Naive thymus-derived CD4-positive, alpha-beta T cell (primary cell): ENCODE measurements at regions not wholly inside any gene's neighbourhood (a gene's known extent, or its start where the extent isn't known, plus 50 kb on each side); places are given as distances from the start of the nearest gene placed in this dataset.

Source experiments
- ATAC-seq: fragments of 150-1000 bp; cut with Tn5 transposase; 2 replicates; pipeline ENCODE4 v1.10.0; 2021; ENCODE audit warnings: mild to moderate bottlenecking, moderate library complexity
- CTCF ChIA-PET: fragments of 350-600 bp; sonication (Branson Sonifier 250); formaldehyde crosslinking; loops from one replicate; lab custom pipeline; 2021; ENCODE audit warnings: antibody characterized with exemption; lab: Charles Lee
- POLR2A ChIA-PET: fragments of 350-600 bp; sonication (Branson Sonifier 250); formaldehyde crosslinking; loops from one replicate; lab custom pipeline; 2021; ENCODE audit warnings: antibody characterized with exemption, inconsistent platforms; lab: Charles Lee
- DNase-seq, 9 donors: peaks; one replicate each; pipeline versions ENCODE4 v3.0.0 to v3.0.0-alpha.2; 2020 to 2022; ENCODE audit warnings: mixed read lengths in 1 of 9
- H3K27ac ChIP-seq: one replicate; pipeline ENCODE4 v1.7.0; 2013; ENCODE audit warnings: mild to moderate bottlenecking, low read depth, low read length, moderate library complexity
- H3K27me3 ChIP-seq, 2 donors: one replicate each; pipeline ENCODE4 v1.7.0; 2013; ENCODE audit warnings: low read length in 2 of 2, mild to moderate bottlenecking in 2 of 2, moderate library complexity in 2 of 2; ENCODE audit not compliant: control insufficient read depth in 2 of 2, insufficient read depth in 2 of 2
- H3K36me3 ChIP-seq, 3 experiments: 1 replicate in 2 of 3; 2 replicates in 1 of 3; pipeline ENCODE4 v1.7.0; 2013; ENCODE audit warnings: low read length in 3 of 3, mild to moderate bottlenecking in 3 of 3, moderate library complexity in 1 of 3; ENCODE audit not compliant: insufficient read depth in 3 of 3, control insufficient read depth in 2 of 3
- H3K4me1 ChIP-seq, 2 donors: one replicate each; pipeline ENCODE4 v1.7.0; 2013; ENCODE audit warnings: low read length in 2 of 2, mild to moderate bottlenecking in 2 of 2, moderate library complexity in 1 of 2; ENCODE audit not compliant: control insufficient read depth in 2 of 2, insufficient read depth in 2 of 2
- H3K4me3 ChIP-seq: 2 replicates; pipeline ENCODE4 v1.7.0; 2013; ENCODE audit warnings: mild to moderate bottlenecking, low read length
- H3K9me3 ChIP-seq, 3 experiments: 1 replicate in 2 of 3; 2 replicates in 1 of 3; pipeline ENCODE4 v1.7.0; 2013; ENCODE audit warnings: low read length in 3 of 3; ENCODE audit not compliant: control insufficient read depth in 2 of 3
- H3K27ac Mint-ChIP-seq, 9 donors: one replicate each; pipeline ENCODE4 v1.8.0; 2020 to 2022; ENCODE audit warnings: mixed read lengths in 9 of 9, mild to moderate bottlenecking in 8 of 9, moderate library complexity in 5 of 9, inconsistent platforms in 2 of 9
- H3K27me3 Mint-ChIP-seq, 5 donors: one replicate each; pipeline ENCODE4 v1.8.0; 2021 to 2022; ENCODE audit warnings: mixed read lengths in 5 of 5, mild to moderate bottlenecking in 1 of 5
- H3K36me3 Mint-ChIP-seq, 5 donors: one replicate each; pipeline ENCODE4 v1.8.0; 2020 to 2022; ENCODE audit warnings: mixed read lengths in 5 of 5, mild to moderate bottlenecking in 3 of 5, inconsistent platforms in 1 of 5
- H3K4me1 Mint-ChIP-seq, 7 donors: one replicate each; pipeline ENCODE4 v1.8.0; 2020 to 2022; ENCODE audit warnings: mixed read lengths in 7 of 7, mild to moderate bottlenecking in 3 of 7, inconsistent platforms in 1 of 7
- H3K4me3 Mint-ChIP-seq, 10 donors: one replicate each; pipeline ENCODE4 v1.8.0; 2020 to 2022; ENCODE audit warnings: mild to moderate bottlenecking in 10 of 10, mixed read lengths in 10 of 10, moderate library complexity in 6 of 10, inconsistent platforms in 2 of 10
- H3K9me3 Mint-ChIP-seq, 11 donors: one replicate each; pipeline ENCODE4 v1.8.0; 2020 to 2022; ENCODE audit warnings: mixed read lengths in 11 of 11, mild to moderate bottlenecking in 4 of 11, inconsistent platforms in 1 of 11, moderate library complexity in 1 of 11
- intact Hi-C, 2 donors: fragments of 100-400 bp; cut with micrococcal nuclease; formaldehyde crosslinking; loops; one replicate each; pipeline ENCODE4 v1.15.1; 2023

GRCh38 chr6:141451181-141451510, 681.6 kb upstream of the GJE1 start:
- H3K4me1 ChIP-seq = no peaks in the 10 kb centered on the region
- Mint-ChIP-seq H3K36me3 (no peaks in the 10 kb centered on the region), H3K9me3 (no peaks in the 10 kb centered on the region), H3K27ac (no peak overlapping the region), H3K4me3 (no peak overlapping the region), H3K4me1 (peaks cover 0 to 4% (median 0%) of the 10 kb centered on the region in 7 donors), H3K27me3 (peaks cover 0 to 2% (median 0%) of the 10 kb centered on the region in 5 donors)
- no peak overlapping the region for H3K27ac ChIP-seq
- DNase-seq (no peak), ATAC-seq (no peak)
- POLR2A ChIA-PET = no interaction called here
- H3K27me3 ChIP-seq = no peaks in the 10 kb centered on the region
- intact Hi-C loops = no loop called here
- no peaks in the 10 kb centered on the region for H3K9me3 ChIP-seq
- CTCF ChIA-PET = no interaction called here
- no peak overlapping the region for H3K4me3 ChIP-seq
- H3K36me3 ChIP-seq = no peaks in the 10 kb centered on the region

GRCh38 chr6:141445928-141446628, 686.6 kb upstream of the GJE1 start:
- Mint-ChIP-seq H3K4me1 (peaks cover 0 to 4% (median 0%) of the 10 kb centered on the region in 7 donors), H3K36me3 (no peaks in the 10 kb centered on the region), H3K27ac (no peak overlapping the region), H3K27me3 (peaks cover 0 to 5% (median 0%) of the 10 kb centered on the region in 5 donors), H3K9me3 (no peaks in the 10 kb centered on the region), H3K4me3 (no peak overlapping the region)
- Histone ChIP-seq H3K27ac (no peak overlapping the region), H3K27me3 (no peaks in the 10 kb centered on the region), H3K4me1 (no peaks in the 10 kb centered on the region), H3K4me3 (no peak overlapping the region), H3K36me3 (no peaks in the 10 kb centered on the region), H3K9me3 (no peaks in the 10 kb centered on the region)
- ATAC-seq = no peak
- no peak for DNase-seq
- intact Hi-C loops = loop anchor here in 1 of 2 donors (5.0 kb wide), 1 partner anchor 36 kb away; no protein-coding TSS in a partner anchor
- ChIA-PET POLR2A (no interaction called here), CTCF (no interaction called here)

- no peaks in the 10 kb centered on the region for H3K9me3 Mint-ChIP-seq
- Histone ChIP-seq H3K9me3 (no peaks in the 10 kb centered on the region), H3K27me3 (no peaks in the 10 kb centered on the region), H3K27ac (no peak overlapping the region), H3K36me3 (no peaks in the 10 kb centered on the region), H3K4me3 (no peak overlapping the region), H3K4me1 (no peaks in the 10 kb centered on the region)
- ChIA-PET CTCF (interaction anchor here (0.6 kb wide), 1 partner anchor 302 kb away, joined by 3 read pairs; no protein-coding TSS in a partner anchor), POLR2A (no interaction called here)
- no peak overlapping the region for H3K27ac Mint-ChIP-seq
- no peaks in the 10 kb centered on the region for H3K4me1 Mint-ChIP-seq
- H3K27me3 Mint-ChIP-seq = peaks cover 0 to 5% (median 0%) of the 10 kb centered on the region in 5 donors
- ATAC-seq (no peak), DNase-seq (no peak)
- intact Hi-C loops = no loop called here
- H3K36me3 Mint-ChIP-seq = no peaks in the 10 kb centered on the region
- no peak overlapping the region for H3K4me3 Mint-ChIP-seq
Measured at GRCh38 chr6:141443668-141444289, 688.9 kb upstream of the GJE1 start.

- POLR2A ChIA-PET = no interaction called here
- no peak for ATAC-seq
- H3K4me1 Mint-ChIP-seq = no peaks in the 10 kb centered on the region
- DNase-seq = no peak
- H3K27ac Mint-ChIP-seq = no peak overlapping the region
- CTCF ChIA-PET = no interaction called here
- intact Hi-C loops = no loop called here
- H3K36me3 Mint-ChIP-seq = no peaks in the 10 kb centered on the region
- Histone ChIP-seq H3K4me1 (no peaks in the 10 kb centered on the region), H3K27ac (no peak overlapping the region), H3K36me3 (no peaks in the 10 kb centered on the region), H3K9me3 (no peaks in the 10 kb centered on the region), H3K27me3 (no peaks in the 10 kb centered on the region), H3K4me3 (no peak overlapping the region)
- H3K27me3 Mint-ChIP-seq = peaks cover 0 to 5% (median 0%) of the 10 kb centered on the region in 5 donors
- no peaks in the 10 kb centered on the region for H3K9me3 Mint-ChIP-seq
- H3K4me3 Mint-ChIP-seq = no peak overlapping the region
Measured at GRCh38 chr6:141443032-141443431, 689.7 kb upstream of the GJE1 start.

- H3K4me3 Mint-ChIP-seq = no peak overlapping the region
- no peak overlapping the region for H3K4me3 ChIP-seq
- DNase-seq = no peak
- CTCF ChIA-PET = no interaction called here
- no peaks in the 10 kb centered on the region for H3K36me3 ChIP-seq
- H3K9me3 Mint-ChIP-seq = no peaks in the 10 kb centered on the region
- H3K9me3 ChIP-seq = no peaks in the 10 kb centered on the region
- H3K27ac ChIP-seq = no peak overlapping the region
- intact Hi-C loops = no loop called here
- H3K27ac Mint-ChIP-seq = no peak overlapping the region
- no peaks in the 10 kb centered on the region for H3K4me1 ChIP-seq
- H3K27me3 ChIP-seq = peaks cover 0 to 2% of the 10 kb centered on the region in 2 donors
- H3K36me3 Mint-ChIP-seq = no peaks in the 10 kb centered on the region
- H3K27me3 Mint-ChIP-seq = no peaks in the 10 kb centered on the region
- no peaks in the 10 kb centered on the region for H3K4me1 Mint-ChIP-seq
- ATAC-seq = no peak
- POLR2A ChIA-PET = interaction anchor here (0.6 kb wide), 1 partner anchor 24 kb away, joined by 3 read pairs; no protein-coding TSS in a partner anchor
Measured at GRCh38 chr6:141439513-141439912, 693.2 kb upstream of the GJE1 start.

GRCh38 chr6:141437685-141438084, 695.0 kb upstream of the GJE1 start:
- ChIA-PET POLR2A (no interaction called here), CTCF (interaction anchor here (0.7 kb wide), 1 partner anchor 722 kb away, joined by 7 read pairs; no protein-coding TSS in a partner anchor)
- H3K9me3 Mint-ChIP-seq = no peaks in the 10 kb centered on the region
- no peak overlapping the region for H3K27ac Mint-ChIP-seq
- Histone ChIP-seq H3K27ac (no peak overlapping the region), H3K4me3 (no peak overlapping the region), H3K36me3 (no peaks in the 10 kb centered on the region), H3K27me3 (peaks cover 0 to 2% of the 10 kb centered on the region in 2 donors), H3K4me1 (no peaks in the 10 kb centered on the region), H3K9me3 (no peaks in the 10 kb centered on the region)
- DNase-seq = no peak
- no peak for ATAC-seq
- H3K27me3 Mint-ChIP-seq = no peaks in the 10 kb centered on the region
- no peak overlapping the region for H3K4me3 Mint-ChIP-seq
- no peaks in the 10 kb centered on the region for H3K36me3 Mint-ChIP-seq
- intact Hi-C loops = no loop called here
- no peaks in the 10 kb centered on the region for H3K4me1 Mint-ChIP-seq

GRCh38 chr6:141437011-141437410, 695.7 kb upstream of the GJE1 start:
- CTCF ChIA-PET = no interaction called here
- no peak for ATAC-seq
- Histone ChIP-seq H3K9me3 (no peaks in the 10 kb centered on the region), H3K27me3 (peaks cover 0 to 2% of the 10 kb centered on the region in 2 donors), H3K27ac (no peak overlapping the region), H3K4me3 (no peak overlapping the region), H3K4me1 (no peaks in the 10 kb centered on the region), H3K36me3 (no peaks in the 10 kb centered on the region)
- DNase-seq = no peak
- Mint-ChIP-seq H3K36me3 (no peaks in the 10 kb centered on the region), H3K4me1 (no peaks in the 10 kb centered on the region), H3K9me3 (no peaks in the 10 kb centered on the region), H3K27ac (no peak overlapping the region), H3K27me3 (no peaks in the 10 kb centered on the region), H3K4me3 (no peak overlapping the region)
- intact Hi-C loops = no loop called here
- POLR2A ChIA-PET = no interaction called here
